Adipocyte (in vitro differentiated cells): ENCODE measurements at regions not wholly inside any gene's neighbourhood (a gene's known extent, or its start where the extent isn't known, plus 50 kb on each side); places are given as distances from the start of the nearest gene placed in this dataset.
"Not testable (repeated sequence)": the region's sequence is repeated elsewhere in the genome, so short reads cannot be mapped to it uniquely, and the experiment has no call there.

Experiments
- DNase-seq: peaks from one replicate; pipeline ENCODE4 v3.0.0-alpha.2; 2015; ENCODE audit warnings: low read depth
- H3K27me3 ChIP-seq: replicated peaks from 2 replicates; pipeline ENCODE4 v1.7.0; 2013; ENCODE audit warnings: mild to moderate bottlenecking, low read length, moderate library complexity; ENCODE audit not compliant: control insufficient read depth, insufficient read depth
- H3K36me3 ChIP-seq: 2 replicates; pipeline ENCODE4 v1.7.0; 2013; ENCODE audit warnings: low read length, mild to moderate bottlenecking, moderate library complexity; ENCODE audit not compliant: control insufficient read depth, insufficient read depth, severe bottlenecking
- H3K4me1 ChIP-seq: 2 replicates; pipeline ENCODE4 v1.7.0; 2013; ENCODE audit warnings: mild to moderate bottlenecking, low read length, moderate library complexity; ENCODE audit not compliant: control insufficient read depth, insufficient read depth
- H3K4me3 ChIP-seq: 2 replicates; pipeline ENCODE4 v1.7.0; 2013; ENCODE audit warnings: mild to moderate bottlenecking, low read length, moderate library complexity
- H3K9ac ChIP-seq: 2 replicates; pipeline ENCODE4 v1.7.0; 2013; ENCODE audit warnings: mild to moderate bottlenecking, low read length, moderate library complexity
- H3K9me3 ChIP-seq: 2 replicates; pipeline ENCODE4 v1.7.0; 2013; ENCODE audit warnings: mild to moderate bottlenecking, low read length, moderate library complexity; ENCODE audit not compliant: control insufficient read depth

DNA sequence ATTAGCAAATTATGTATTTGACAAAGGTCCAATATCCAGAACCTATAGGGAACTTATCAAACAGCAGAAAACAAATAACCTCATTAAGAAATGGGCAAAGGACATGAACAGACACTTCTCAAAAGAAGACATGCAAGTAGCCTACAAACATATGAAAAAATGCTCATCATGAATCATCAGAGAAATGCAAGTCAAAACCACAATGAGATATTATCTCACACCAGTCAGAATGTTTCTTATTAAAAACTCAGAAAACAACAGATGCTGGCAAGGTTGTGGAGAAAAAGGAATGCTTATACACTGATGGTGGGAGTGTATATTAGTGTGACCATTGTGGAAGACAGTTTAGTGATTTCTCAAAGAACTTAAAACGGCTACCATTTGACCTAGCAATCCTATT is 116.1 kb upstream of the CRBN start:
- H3K9me3 ChIP-seq: peaks cover 14% of the 10 kb centered on the region
- no peaks in the 10 kb centered on the region for H3K36me3 ChIP-seq
- H3K9ac ChIP-seq: no peak overlapping the region
- no peak for DNase-seq
- no peaks in the 10 kb centered on the region for H3K4me1 ChIP-seq
- H3K4me3 ChIP-seq: no peak overlapping the region
- no peaks in the 10 kb centered on the region for H3K27me3 ChIP-seq

DNA sequence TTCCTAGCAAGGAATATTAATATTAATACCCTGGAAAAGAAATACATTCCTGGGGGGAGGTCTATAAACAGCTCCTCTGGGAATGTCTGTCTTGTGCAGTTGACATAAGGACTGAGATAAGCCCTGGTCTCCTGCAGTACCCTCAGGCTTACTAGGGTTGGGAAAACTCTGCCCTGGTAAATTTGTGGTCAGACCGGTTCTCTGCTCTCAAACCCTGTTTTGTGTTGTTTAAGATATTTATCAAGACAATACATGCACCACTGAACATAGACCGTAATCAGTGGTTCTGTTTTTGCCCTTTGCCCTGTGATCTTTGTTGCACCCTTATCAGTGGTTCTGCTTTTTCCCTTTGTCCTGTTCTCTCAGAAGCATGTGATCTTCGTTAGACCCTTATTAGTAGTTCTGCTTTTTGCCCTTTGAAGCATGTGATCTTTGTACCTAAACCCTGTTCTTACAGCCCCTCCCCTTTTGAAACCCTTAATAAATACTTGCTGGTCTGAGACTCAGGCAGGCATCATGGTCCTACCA is 112.3 kb upstream of the CRBN start:
- not testable (repeated sequence) for H3K4me3 ChIP-seq, DNase-seq, H3K4me1 ChIP-seq

DNA sequence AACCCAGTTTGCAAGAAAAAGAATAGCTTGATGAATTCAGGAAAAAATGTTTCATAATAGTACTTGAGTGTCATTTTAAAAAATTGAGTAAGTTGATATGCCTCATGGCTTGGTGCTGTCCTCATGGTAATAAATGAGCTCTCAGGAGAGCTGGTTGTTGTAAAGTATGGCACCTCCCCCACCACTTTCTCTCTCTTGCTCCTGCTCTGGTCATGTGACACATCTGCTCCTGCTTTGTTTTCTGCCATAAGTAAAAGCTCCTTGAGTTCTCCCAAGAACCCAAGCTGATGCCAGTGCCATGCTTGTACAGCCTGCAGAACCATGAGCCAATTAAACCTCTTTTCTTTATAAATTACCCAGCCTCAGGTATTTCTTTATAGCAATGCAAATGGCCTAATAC is 108.8 kb upstream of the CRBN start:
- H3K4me3 ChIP-seq: no peak overlapping the region
- no peaks in the 10 kb centered on the region for H3K4me1 ChIP-seq
- no peaks in the 10 kb centered on the region for H3K9me3 ChIP-seq
- no peaks in the 10 kb centered on the region for H3K36me3 ChIP-seq
- no peak overlapping the region for H3K9ac ChIP-seq
- H3K27me3 ChIP-seq: no peaks in the 10 kb centered on the region
- DNase-seq: no peak

More for the DNA sequence above, 112.3 kb upstream of the CRBN start:
- H3K9ac ChIP-seq, H3K27me3 ChIP-seq, H3K9me3 ChIP-seq, H3K36me3 ChIP-seq: not testable (repeated sequence)

DNA sequence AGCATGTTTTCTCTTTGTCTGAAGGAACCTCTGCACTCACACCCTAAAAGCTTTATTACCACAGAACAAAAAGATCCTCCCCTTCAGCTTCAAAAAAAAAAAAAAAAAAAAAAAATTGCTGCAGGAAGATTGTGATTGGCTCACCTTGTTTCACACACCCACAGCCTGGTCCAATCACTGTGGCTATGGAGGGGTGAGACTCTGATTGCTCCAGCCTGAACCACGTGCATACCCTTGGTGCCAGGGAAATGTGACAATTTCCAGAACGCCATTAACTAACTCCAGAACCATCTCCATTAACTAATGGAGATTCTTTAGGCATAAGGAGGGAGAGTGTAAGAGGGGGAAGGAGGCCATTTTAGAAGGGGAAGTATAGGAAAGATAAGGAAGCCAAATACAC is 106.5 kb upstream of the CRBN start:
- Histone ChIP-seq H3K9me3 (no peaks in the 10 kb centered on the region), H3K9ac (no peak overlapping the region), H3K27me3 (no peaks in the 10 kb centered on the region), H3K4me1 (no peaks in the 10 kb centered on the region), H3K4me3 (no peak overlapping the region), H3K36me3 (no peaks in the 10 kb centered on the region)
- no peak for DNase-seq

DNA sequence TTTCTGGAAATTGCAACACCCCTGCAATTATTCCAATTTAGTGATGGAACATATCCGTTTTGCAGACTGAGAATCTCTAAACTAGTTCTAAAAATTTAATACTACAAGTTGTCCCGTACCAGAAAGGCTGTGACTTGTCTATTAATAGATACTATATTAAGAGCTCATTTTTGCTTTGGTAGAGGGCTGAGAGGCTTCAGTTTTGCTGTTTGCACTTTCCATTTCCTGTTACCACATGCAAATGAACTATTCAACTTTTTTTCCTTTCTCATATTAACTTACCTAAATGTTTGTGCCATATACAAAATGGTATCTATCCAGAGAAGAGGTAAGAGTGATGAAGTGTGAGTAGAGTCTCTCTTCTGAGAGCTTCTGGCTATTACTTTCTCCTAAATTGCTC is 101.5 kb upstream of the CRBN start:
- H3K27me3 ChIP-seq: no peaks in the 10 kb centered on the region
- H3K36me3 ChIP-seq: no peaks in the 10 kb centered on the region
- no peak for DNase-seq
- no peaks in the 10 kb centered on the region for H3K9me3 ChIP-seq
- H3K4me1 ChIP-seq: no peaks in the 10 kb centered on the region
- no peak overlapping the region for H3K4me3 ChIP-seq
- no peak overlapping the region for H3K9ac ChIP-seq

DNA sequence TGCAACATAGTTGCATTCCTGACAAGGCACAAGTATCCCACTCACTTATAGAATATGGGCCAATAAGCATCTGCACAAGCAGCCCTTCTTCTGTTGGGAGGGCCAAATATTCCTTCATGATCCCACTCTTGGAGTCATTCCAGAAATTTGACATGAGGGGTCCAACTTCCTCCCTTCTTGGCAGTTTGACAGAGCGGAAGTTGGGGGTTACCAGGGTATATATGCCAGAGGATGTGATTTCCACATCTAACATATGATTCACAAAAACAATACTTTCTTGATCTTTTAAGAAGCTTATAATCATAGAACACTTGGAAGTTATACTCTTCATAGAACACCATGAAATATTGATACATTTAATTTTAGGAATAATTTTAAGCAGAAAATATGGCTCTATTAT is 100.9 kb upstream of the CRBN start:
- DNase-seq: no peak
- Histone ChIP-seq H3K9ac (no peak overlapping the region), H3K27me3 (no peaks in the 10 kb centered on the region), H3K9me3 (peaks cover 5% of the 10 kb centered on the region), H3K4me1 (no peaks in the 10 kb centered on the region), H3K36me3 (no peaks in the 10 kb centered on the region), H3K4me3 (no peak overlapping the region)

DNA sequence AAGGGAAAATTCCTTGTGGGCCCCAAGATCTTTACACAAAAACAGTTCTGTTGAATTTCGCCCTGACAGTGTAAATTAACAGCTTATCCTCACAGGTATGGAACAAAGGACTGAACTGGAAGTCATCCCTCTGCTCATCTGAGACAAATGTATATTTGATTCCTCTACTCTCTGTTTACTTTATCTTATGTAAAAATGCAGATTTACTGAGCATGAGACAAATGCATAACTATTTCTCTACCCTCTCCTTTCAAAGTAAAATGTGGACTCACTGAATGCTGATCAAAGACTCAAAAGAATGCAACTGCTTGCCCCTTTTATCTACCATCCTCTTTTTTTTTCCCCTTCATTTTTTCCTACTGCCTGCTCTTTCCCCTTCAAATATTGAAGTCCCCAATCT is 98.6 kb upstream of the CRBN start:
- H3K4me1 ChIP-seq: no peaks in the 10 kb centered on the region
- H3K27me3 ChIP-seq: no peaks in the 10 kb centered on the region
- H3K4me3 ChIP-seq: no peak overlapping the region
- DNase-seq: no peak
- H3K9ac ChIP-seq: no peak overlapping the region
- peaks cover 8% of the 10 kb centered on the region for H3K9me3 ChIP-seq
- no peaks in the 10 kb centered on the region for H3K36me3 ChIP-seq

DNA sequence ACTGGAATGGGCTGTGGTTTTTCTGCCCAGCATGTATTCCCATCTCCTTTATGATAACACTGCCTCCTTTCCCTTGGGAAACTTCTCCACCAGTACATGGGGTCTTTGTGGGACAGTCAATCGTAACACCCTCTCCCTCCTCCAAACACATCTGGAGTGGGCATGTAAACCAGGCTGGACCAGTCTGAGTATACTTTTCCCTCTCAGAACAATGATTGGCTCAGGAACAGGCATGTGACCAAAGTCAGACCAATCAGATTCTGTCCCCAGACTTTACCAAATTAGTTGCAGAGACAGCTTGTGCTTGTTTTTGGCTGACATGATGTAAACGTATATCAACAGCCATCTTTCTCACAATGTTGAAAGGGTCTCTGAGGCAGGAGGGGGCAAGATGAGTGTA is 97.1 kb upstream of the CRBN start:
- peaks cover 8% of the 10 kb centered on the region for H3K9me3 ChIP-seq
- H3K36me3 ChIP-seq: no peaks in the 10 kb centered on the region
- no peak for DNase-seq
- H3K4me3 ChIP-seq: no peak overlapping the region
- no peak overlapping the region for H3K9ac ChIP-seq
- H3K27me3 ChIP-seq: no peaks in the 10 kb centered on the region
- H3K4me1 ChIP-seq: no peaks in the 10 kb centered on the region

DNA sequence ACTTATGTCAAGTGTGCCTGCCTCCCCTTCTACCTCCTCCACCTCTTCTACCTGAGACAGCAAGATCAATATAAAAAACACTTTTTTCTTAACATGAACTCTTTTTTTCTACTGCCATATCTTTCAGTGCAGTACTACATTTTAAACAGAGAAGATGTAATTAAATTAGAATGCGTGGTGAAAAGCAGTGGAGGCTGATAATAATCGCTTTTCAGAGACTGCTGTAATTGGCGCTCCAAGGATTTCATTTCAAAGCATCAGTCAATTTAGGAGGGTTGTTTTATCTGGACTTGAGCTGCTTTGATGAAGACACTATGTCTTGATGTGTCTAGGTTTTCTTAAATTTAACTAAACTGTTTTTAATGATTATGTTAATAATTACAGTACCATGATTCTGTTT is 85.3 kb upstream of the CRBN start:
- no peak overlapping the region for H3K4me3 ChIP-seq
- no peaks in the 10 kb centered on the region for H3K9me3 ChIP-seq
- H3K4me1 ChIP-seq: no peaks in the 10 kb centered on the region
- H3K27me3 ChIP-seq: no peaks in the 10 kb centered on the region
- DNase-seq: no peak
- no peak overlapping the region for H3K9ac ChIP-seq
- H3K36me3 ChIP-seq: no peaks in the 10 kb centered on the region

DNA sequence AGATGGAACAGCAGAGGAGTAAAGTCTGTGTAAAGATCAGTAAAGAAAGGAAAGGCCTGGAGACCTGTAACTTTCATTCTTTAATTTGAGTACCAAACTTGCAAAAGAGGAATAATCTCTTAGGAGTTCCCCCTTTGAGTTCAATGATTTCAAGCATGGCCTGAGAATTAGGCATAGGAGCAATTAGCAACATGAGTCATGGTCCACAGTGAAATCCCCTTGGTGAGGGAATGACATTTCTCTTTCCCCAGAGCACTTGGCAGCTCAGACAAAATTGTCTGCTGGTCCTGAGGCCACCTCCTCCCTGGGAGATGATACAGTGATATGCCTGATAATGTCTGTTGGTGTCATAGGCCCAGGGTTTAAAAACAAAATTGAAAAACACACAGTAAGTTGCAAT is 81.4 kb upstream of the CRBN start:
- Histone ChIP-seq H3K4me3 (no peak overlapping the region), H3K4me1 (no peaks in the 10 kb centered on the region), H3K27me3 (no peaks in the 10 kb centered on the region), H3K36me3 (no peaks in the 10 kb centered on the region), H3K9ac (no peak overlapping the region), H3K9me3 (no peaks in the 10 kb centered on the region)
- DNase-seq: no peak

DNA sequence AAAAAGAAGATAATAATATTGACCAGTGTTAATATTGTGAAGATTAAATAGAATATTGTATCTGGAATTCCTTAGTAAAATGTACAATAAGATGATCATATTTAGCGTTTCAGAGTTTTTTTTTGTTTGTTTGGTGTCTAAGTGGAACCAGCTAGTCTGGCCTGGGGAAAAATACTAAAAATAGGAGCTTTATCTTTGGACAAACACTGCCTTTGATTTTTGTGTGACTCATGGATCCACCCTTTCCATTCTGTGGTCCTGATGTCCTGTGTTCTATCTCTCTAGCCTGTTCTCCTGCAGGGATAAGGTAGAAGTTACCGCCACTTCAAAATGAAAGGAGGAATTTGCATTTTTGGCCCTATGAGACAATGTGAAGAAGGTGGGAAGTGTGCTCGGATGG is 79.7 kb upstream of the CRBN start:
- Histone ChIP-seq H3K36me3 (no peaks in the 10 kb centered on the region), H3K9me3 (no peaks in the 10 kb centered on the region), H3K4me1 (no peaks in the 10 kb centered on the region), H3K9ac (no peak overlapping the region), H3K27me3 (no peaks in the 10 kb centered on the region), H3K4me3 (no peak overlapping the region)
- no peak for DNase-seq

DNA sequence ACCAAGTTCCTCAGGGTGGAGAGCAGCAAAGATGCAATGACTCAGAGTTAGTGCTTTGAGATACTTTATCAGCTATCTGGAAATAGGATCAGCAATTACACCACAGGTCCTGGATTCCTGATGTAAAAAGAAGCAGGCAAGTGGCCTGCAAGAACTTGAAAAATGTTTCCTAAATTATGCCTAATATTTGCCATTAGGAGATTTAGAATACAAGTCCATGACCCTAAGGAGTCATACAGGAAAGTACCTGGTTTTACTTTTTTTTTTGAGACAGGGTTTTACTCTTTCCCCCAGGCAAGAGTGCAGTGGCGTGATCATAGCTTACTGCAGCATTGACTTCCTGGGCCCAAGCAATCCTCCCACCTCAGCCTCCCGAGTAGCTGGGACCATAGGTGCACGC is 78.8 kb upstream of the CRBN start:
- Histone ChIP-seq H3K9me3 (no peaks in the 10 kb centered on the region), H3K9ac (no peak overlapping the region), H3K4me1 (no peaks in the 10 kb centered on the region), H3K27me3 (no peaks in the 10 kb centered on the region), H3K4me3 (no peak overlapping the region), H3K36me3 (no peaks in the 10 kb centered on the region)
- no peak for DNase-seq
